Spleen (tissue), 7 donors: ENCODE measurements at regions not wholly inside any gene's neighbourhood (a gene's known extent, or its start where the extent isn't known, plus 50 kb on each side); places are given as distances from the start of the nearest gene placed in this dataset.

Experiments
- CTCF ChIP-seq, 11 experiments: fragments of 200-600 bp in 7 of 11; fragments of 450-650 bp in 4 of 11; sonication (generic) in 4 of 11; IDR thresholded peaks in 8 of 11; conservative IDR thresholded peaks in 3 of 11; 1 replicate in 7 of 11; 2 replicates in 4 of 11; pipeline versions ENCODE4 v1.4.0 to v1.8.0; 2016 to 2021; ENCODE audit warnings: antibody characterized with exemption in 11 of 11, inconsistent platforms in 4 of 11, mild to moderate bottlenecking in 1 of 11
- POLR2AphosphoS5 ChIP-seq, 3 donors: sonication (generic); formaldehyde crosslinking; IDR thresholded peaks; one replicate each; pipeline ENCODE4 v1.5.1; 2017; ENCODE audit warnings: antibody characterized with exemption in 3 of 3
- donor health status: DM: no; HTN: no; CAD: no; lungs with moderate emphysema.
- donor health status: DM: no; HTN: no; CAD: no.
- donor health status: DM: no; HTN: no; CAD: no.

DNA sequence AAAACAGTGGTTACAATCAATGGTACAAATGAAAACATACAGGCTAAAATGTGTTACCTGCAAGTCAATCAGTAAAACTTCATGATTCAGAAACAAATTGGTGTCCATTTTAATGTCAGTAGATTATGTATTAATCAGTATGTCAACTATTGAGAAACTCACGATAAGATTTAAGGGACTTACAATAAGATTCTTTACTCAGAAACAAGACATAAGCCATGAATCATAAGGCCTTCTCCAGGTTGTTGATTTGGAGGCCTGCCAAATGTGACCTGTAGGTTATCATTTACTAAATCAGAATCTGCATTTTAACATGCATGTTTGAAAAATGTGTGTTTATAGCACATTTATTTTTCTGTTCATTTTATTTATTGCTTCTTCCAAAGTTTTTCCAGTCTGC lies 623.1 kb downstream of the CCDC85A start:
- TF ChIP-seq POLR2AphosphoS5 (IDR thresholded peaks at IDR 0.05) (no peak), CTCF (IDR thresholded peaks at IDR 0.05 in 8 of 11, conservative IDR thresholded peaks at IDR 0.05 in 3 of 11) (no peak)
